HG03066 (cell line): ENCODE measurements at regions not wholly inside any gene's neighbourhood (a gene's known extent, or its start where the extent isn't known, plus 50 kb on each side); places are given as distances from the start of the nearest gene placed in this dataset.

ENCODE experiments used
- ATAC-seq: cut with Tn5 transposase; IDR thresholded peaks from one replicate; pipeline ENCODE4 v1.9.1; 2021; ENCODE audit warnings: low read depth; ENCODE audit not compliant: unreplicated experiment

DNA sequence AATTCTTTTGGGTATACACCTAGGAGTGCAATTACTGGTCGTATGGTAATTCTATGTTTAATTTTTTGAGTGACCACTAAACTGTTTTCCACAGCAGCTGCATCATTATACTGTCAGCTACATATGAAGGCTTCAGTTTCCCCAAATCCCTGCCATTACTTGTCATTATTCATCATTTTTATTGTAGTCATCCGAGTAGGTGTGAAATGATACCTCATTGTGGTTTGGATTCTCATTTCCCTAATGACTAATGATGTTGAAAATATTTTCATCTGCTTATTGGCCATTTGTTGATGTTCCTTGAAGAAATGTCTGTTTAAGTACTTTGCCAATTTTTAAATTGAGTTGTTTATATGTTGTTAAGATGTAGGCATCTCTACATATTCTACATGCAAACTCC is 633.6 kb upstream of the IMPG1 start:
- no peak for ATAC-seq

DNA sequence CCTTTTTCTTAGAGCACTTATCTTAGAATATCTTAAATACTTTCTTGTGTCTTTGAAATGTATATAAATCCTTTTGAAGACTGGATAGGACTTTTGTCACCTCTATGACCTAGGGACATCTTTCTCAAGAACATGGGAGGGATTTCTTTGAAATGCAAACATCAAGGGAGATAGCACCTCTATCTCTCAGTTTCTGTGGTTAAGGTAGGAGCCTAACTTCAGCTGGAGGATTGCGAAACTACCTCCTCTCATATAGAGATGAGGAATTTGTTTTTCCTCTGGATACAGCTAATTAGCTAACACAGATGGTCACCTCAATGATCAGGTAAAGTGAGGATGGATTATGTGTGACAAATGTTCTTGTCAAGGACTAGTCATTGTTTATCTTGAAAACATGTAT is 631.3 kb upstream of the IMPG1 start:
- ATAC-seq: no peak

- no peak for ATAC-seq
Observed at GRCh38 chr6:76703285-76703684, 630.8 kb upstream of the IMPG1 start.

GRCh38 chr6:76702187-76702586 is 629.7 kb upstream of the IMPG1 start:
- ATAC-seq: no peak

DNA sequence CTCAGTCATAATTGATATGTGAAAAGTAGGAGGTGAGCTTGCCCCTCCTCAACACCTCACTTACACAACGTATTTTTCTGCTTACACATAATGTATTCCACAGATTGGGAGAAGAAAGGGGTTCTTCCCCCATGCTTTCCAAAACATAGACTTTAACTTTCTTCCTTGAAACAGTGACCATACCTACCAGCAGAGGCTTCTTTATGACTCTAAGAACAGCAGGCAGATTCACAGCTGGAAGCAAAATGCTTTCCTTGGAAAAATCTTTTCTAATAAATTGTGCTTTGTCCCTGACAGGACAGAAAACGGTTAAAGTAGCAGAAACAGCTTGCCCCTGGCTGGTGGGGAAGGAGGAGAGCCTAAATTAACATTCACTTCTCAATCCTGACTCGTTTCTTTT is 629.1 kb upstream of the IMPG1 start:
- no peak for ATAC-seq

- no peak for ATAC-seq
Observed at GRCh38 chr6:76697585-76697984, 625.1 kb upstream of the IMPG1 start.

DNA sequence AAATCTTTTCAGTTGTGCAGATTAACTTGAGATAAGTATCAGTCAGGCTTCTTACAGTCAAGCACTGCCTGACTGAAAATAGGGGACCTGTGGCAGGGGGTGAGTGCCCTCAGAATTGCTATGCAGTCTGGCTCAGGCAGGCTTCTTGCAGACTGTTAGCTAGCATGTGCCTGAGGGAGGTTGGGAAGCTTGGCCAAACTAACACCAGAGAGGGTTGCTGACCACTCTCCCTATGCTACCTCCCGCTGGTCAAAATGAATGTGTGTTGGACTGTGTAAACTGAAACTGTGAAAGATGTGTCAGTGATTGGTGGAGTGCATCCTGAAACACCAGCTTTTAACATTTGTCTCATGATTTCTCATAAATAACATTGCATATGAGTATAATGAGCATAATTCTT is 622.3 kb upstream of the IMPG1 start:
- ATAC-seq: no peak

- no peak for ATAC-seq
Observed at GRCh38 chr6:76684875-76685274, 612.4 kb upstream of the IMPG1 start.

DNA sequence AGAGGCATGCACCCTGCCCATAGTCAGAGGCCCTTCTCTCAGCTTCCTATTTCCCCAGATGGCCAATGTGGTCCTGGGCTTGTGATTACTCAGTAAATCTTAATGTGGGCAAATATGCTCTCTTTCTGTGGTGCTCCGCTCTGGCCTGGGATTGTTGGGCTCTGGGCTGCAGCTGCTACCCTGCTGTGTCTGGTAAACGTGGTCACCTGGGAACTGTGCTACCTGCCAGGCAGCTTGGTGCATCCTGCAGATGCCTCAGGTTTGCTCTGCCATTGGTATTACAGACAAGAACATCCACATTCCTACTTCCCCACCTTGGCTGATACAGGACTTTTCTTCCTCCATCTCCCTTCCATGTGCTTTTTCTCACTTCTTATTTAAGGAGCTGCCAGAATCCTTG is 611.5 kb upstream of the IMPG1 start:
- ATAC-seq: no peak

- ATAC-seq: no peak
Observed at GRCh38 chr6:76682842-76683241, 610.4 kb upstream of the IMPG1 start.

- no peak for ATAC-seq
Observed at GRCh38 chr6:76681781-76682180, 609.3 kb upstream of the IMPG1 start.

DNA sequence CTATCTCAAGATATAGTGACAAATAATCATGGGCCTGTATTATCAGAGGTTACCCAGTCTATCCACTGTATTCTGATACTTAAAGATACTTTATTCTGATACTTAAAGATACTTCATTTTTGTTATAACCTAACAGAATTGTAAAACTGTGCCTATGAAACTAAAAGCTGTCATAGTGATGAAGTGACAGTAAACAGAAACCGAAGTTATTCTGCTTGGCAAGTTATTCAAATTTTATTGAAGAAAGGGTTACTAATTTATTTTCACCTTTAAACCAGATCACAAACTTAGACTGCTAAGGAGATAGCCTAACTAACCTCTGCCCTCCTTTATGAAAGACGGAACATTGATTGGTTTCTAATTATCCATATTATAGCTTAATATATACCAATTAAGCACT is 604.6 kb upstream of the IMPG1 start:
- ATAC-seq: no peak

GRCh38 chr6:76671751-76672150 is 599.3 kb upstream of the IMPG1 start:
- ATAC-seq: no peak

- no peak for ATAC-seq
Observed at GRCh38 chr6:76644231-76644630, 571.8 kb upstream of the IMPG1 start.

GRCh38 chr6:76639941-76640340 is 567.5 kb upstream of the IMPG1 start:
- no peak for ATAC-seq

DNA sequence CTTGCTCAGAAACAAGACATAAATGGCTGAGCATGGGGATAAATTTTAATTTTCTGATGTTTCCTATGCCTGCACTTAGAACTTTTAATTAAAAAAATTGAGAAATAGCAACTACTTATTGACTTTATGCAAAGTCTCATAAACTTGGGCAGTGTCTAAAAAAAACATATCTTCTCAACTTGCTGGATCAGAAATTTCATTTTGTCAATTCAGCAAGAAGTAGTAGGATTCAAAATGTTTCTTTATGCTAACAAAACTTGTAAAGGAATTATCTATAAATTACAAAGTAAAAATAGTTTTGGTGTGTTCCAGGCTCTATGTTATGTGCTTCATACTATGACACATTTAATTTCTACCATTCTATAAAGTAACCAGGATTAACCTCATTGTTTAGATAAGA is 562.2 kb upstream of the IMPG1 start:
- ATAC-seq: no peak

GRCh38 chr6:76633259-76633658 is 560.8 kb upstream of the IMPG1 start:
- ATAC-seq: no peak

GRCh38 chr6:76631622-76632021 is 559.2 kb upstream of the IMPG1 start:
- no peak for ATAC-seq

GRCh38 chr6:76615395-76615794 is 542.9 kb upstream of the IMPG1 start:
- ATAC-seq: no peak

GRCh38 chr6:76612954-76613353 is 540.5 kb upstream of the IMPG1 start:
- ATAC-seq: no peak

DNA sequence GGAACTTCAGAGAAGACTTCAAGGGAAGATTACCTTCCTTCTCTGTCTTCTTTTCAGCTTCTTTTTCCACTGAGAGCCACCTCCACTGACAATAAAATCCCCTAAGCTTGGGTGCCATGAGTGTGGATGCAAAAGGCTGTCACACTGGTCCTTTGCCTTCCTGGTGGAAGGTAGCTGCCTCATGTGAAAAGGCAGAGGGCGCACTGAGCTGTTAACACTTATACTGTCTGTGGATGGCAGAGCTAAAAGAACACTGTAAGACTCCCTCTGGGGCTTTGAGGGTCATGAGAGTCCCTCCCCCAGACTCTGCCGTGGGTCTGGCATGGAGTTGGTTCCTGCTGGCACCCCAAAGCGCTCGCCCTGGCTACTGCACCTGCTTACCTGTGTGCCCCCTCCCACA is 536.7 kb upstream of the IMPG1 start:
- no peak for ATAC-seq

DNA sequence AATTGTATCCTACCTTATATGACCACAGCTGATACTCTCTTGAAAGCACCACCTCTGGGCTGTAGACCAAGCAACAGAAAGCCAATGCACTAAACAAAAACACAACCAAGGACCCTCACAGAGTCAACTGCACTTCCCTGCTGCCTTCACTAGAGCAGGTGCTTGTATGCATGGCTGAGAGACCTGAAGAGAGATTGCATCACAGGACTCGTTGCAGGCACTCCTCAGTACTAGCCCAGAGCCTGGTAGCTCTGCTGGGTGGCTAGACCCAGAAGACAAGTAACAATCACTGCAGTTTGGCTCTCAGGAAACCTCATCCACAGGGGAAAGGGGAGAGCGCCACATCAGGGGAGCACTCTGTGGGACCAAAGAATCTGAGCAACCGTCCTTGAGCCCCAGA is 521.6 kb upstream of the IMPG1 start:
- no peak for ATAC-seq

DNA sequence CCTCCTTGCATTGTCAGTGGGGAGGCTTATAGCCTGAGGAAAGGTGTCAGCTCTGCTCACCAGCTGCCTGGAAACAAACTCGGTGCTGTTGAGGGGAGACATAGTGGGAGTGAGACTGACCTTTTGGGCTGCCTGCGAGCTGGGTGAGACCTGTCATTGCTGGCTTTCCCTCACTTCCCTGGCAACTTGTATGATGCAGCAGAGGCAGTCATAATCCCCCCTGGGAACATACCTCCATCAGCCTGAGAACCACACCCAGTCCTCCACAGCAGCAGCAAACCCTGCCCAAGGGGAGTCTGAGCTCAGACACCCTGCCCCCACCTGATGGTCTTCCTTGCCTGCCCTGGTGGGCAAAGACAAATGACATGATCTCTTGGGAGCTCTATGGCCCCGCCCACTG is 521.2 kb upstream of the IMPG1 start:
- no peak for ATAC-seq

DNA sequence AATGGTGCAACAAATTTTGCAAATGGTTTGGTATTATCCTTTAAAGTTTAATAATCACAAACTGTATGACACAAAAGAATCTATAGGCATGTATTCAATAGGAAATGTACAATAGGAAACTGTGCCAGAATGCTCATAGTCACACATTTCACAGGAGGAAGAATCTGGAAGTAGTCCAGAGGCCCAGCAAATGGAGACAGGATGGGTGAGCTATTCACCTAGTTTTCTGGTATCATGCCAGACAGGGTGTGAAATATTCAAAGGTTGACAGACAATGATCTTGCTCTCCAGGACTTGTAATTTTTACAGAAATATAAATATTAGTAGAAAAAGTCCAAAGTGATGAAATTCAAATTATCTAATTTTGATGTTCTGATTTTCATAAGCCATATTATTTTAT is 520.1 kb upstream of the IMPG1 start:
- no peak for ATAC-seq
